Activated CD4-positive, alpha-beta T cell treated with anti-CD3 and anti-CD28 coated beads, Interleukin-2, amount 50 U/mL, for 48 hours (primary cell): ENCODE measurements at regions not wholly inside any gene's neighbourhood (a gene's known extent, or its start where the extent isn't known, plus 50 kb on each side); places are given as distances from the start of the nearest gene placed in this dataset.
A peak's percentile ranks its signal among the peaks of the same experiment; 100 is the strongest.
"Not testable (repeated sequence)": the region's sequence is repeated elsewhere in the genome, so short reads cannot be mapped to it uniquely, and the experiment has no call there.

ENCODE experiments used
- DNase-seq, 2 experiments: peaks; one replicate each; pipeline ENCODE4 v3.0.0-alpha.2; 2020

- DNase-seq, result not testable (repeated sequence)
Observed at GRCh38 chr5:119299242-119299614, 56.6 kb upstream of the TNFAIP8 start.

DNA sequence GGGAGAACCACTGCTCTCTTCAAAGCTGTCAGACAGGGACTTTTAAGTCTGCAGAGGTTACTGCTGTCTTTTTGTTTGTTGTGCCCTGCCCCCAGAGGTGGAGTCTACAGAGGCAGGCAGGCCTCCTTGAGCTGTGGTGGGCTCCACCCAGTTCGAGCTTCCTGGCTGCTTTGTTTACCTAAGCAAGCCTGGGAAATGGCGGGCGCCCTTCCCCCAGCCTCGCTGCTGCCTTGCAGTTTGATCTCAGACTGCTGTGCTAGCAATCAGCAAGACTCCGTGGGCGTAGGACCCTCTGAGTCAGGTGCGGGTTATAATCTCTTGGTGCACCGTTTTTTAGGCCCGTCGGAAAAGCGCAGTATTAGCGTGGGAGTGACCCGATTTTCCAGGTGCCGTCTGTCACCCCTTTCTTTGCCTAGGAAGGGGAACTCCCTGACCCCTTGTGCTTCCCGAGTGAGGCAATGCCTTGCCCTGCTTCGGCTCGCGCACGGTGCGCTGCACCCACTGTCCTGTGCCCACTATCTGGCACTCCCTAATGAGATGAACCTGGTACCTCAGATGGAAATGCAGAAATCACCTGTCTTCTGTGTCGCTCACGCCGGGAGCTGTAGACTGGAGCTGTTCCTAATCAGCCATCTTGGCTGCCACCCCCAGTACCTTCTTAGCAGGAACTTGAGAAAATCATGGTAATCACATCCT, 56.1 kb upstream of the TNFAIP8 start:
- peak; percentile 89 to 93 for DNase-seq

- DNase-seq, result no peak
Observed at GRCh38 chr5:119300311-119300670, 55.5 kb upstream of the TNFAIP8 start.

GRCh38 chr5:119301210-119301609, 54.6 kb upstream of the TNFAIP8 start:
- no peak for DNase-seq

DNA sequence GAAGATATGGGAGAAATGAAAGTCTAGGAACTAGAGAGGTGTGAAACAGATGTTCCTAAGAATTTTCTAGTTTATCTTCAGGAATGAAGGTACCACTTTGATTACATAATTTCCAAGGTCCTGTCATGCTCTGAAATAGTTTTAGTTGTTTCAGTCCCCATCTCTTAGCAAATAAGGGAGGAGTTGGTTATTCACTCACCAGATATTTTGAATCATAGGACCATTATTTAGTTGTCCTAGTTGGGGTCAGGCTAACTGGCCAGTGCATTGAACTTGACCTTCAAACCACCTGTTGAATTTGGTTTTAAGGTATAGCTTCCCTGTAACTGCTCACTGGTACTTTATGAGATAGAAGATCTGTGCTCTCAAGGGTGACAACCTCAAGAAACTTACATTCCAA, 53.9 kb upstream of the TNFAIP8 start:
- DNase-seq, result no peak

GRCh38 chr5:119302449-119302848, 53.4 kb upstream of the TNFAIP8 start:
- DNase-seq, result no peak

DNA sequence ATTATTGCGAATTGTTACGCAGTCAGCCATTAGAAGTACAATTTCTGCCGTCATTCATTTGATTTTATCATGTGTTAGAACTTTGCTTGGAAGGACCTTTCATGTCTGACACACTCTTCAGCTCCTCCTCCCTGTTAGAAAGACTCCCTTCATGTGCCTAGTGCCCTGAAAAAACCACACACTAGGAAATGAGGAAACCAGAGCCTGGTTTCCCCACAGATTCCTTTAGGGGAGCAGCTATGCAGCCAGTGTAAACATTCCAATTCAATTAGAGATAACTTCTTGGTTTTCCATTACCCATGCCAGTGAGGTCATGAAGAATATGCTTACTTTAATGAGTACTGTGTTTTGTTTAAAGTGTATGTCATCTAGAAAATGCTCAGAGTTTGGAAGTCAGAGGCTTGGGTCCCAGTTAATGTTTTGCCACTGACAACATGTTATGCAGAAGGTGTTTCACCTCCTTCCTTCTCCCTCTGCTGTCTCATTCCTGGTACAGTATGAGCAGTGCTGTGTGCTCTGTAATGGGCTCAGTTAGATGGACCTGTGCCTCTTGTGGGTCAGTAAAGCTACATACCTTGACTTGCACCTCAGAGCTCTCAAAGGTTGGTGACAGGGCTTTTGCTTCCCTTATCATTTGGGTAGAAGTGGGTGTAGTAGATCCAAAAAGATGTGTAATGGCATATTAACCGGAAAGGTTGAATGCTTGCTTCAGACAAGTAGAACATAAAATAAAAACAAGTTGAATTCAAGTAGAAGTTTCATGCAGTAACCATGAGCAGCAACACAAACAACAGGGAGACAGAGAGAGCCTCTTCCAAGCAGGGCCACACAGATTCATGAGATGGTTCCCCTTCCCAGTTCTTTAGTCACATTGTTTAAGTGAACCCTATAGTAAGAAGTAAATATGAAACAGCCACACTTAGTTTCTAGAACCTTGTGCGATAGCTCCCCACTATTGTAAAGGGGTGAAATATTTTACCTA, 52.6 kb upstream of the TNFAIP8 start:
- no peak for DNase-seq

GRCh38 chr5:119304439-119305211, 51.2 kb upstream of the TNFAIP8 start:
- no peak for DNase-seq
